T-helper 1 cell treated with Interleukin-12 subunit alpha and Interleukin-12 subunit beta and Interleukin-4 antibody, amounts not matched to agents 30 ng/mL and 1 ng/mL, for 36 hours (primary cell): ENCODE measurements at regions not wholly inside any gene's neighbourhood (a gene's known extent, or its start where the extent isn't known, plus 50 kb on each side); places are given as distances from the start of the nearest gene placed in this dataset.

Experiments used
- intact Hi-C: fragments of 100-400 bp; cut with micrococcal nuclease; formaldehyde crosslinking; loops from one replicate; pipeline ENCODE4 v1.15.1; 2024

GRCh38 chr9:86796666-86797065, 150.6 kb downstream of the GAS1 start:
- intact Hi-C loops: no loop called here

- intact Hi-C loops: no loop called here
Observed at GRCh38 chr9:86795823-86796553, 151.3 kb downstream of the GAS1 start.

GRCh38 chr9:86795047-86795442, 152.3 kb downstream of the GAS1 start:
- intact Hi-C loops: no loop called here

- intact Hi-C loops: no loop called here
Observed at GRCh38 chr9:86794391-86795046, 152.8 kb downstream of the GAS1 start.

- intact Hi-C loops: no loop called here
Observed at GRCh38 chr9:86792136-86792535, 155.2 kb downstream of the GAS1 start.

- intact Hi-C loops: no loop called here
Observed at GRCh38 chr9:86790805-86791204, 156.5 kb downstream of the GAS1 start.

- intact Hi-C loops: no loop called here
Observed at GRCh38 chr9:86788456-86788855, 158.8 kb downstream of the GAS1 start.

GRCh38 chr9:86783884-86784283, 163.4 kb downstream of the GAS1 start:
- intact Hi-C loops: no loop called here

GRCh38 chr9:86782831-86783230, 164.5 kb downstream of the GAS1 start:
- intact Hi-C loops: no loop called here

GRCh38 chr9:86778761-86779160, 168.5 kb downstream of the GAS1 start:
- intact Hi-C loops: no loop called here

GRCh38 chr9:86775718-86776117, 171.6 kb downstream of the GAS1 start:
- intact Hi-C loops: no loop called here

GRCh38 chr9:86774116-86774515, 173.2 kb downstream of the GAS1 start:
- intact Hi-C loops: no loop called here

- intact Hi-C loops: no loop called here
Observed at GRCh38 chr9:86773422-86773945, 173.8 kb downstream of the GAS1 start.

GRCh38 chr9:86772635-86772993, 174.7 kb downstream of the GAS1 start:
- intact Hi-C loops: no loop called here

- intact Hi-C loops: no loop called here
Observed at GRCh38 chr9:86771941-86772634, 175.2 kb downstream of the GAS1 start.

- intact Hi-C loops: no loop called here
Observed at GRCh38 chr9:86771420-86771819, 175.9 kb downstream of the GAS1 start.

GRCh38 chr9:86768709-86769108, 178.6 kb downstream of the GAS1 start:
- intact Hi-C loops: no loop called here

- intact Hi-C loops: no loop called here
Observed at GRCh38 chr9:86768020-86768419, 179.3 kb downstream of the GAS1 start.

GRCh38 chr9:86767373-86767772, 179.9 kb downstream of the GAS1 start:
- intact Hi-C loops: no loop called here

- intact Hi-C loops: no loop called here
Observed at GRCh38 chr9:86766912-86767311, 180.4 kb downstream of the GAS1 start.

GRCh38 chr9:86766511-86766910, 180.8 kb downstream of the GAS1 start:
- intact Hi-C loops: no loop called here

- intact Hi-C loops: no loop called here
Observed at GRCh38 chr9:86765746-86766430, 181.4 kb downstream of the GAS1 start.
